ENCODE measurements at regions not wholly inside any gene's neighbourhood (a gene's known extent, or its start where the extent isn't known, plus 50 kb on each side); places are given as distances from the start of the nearest gene placed in this dataset.
"Not testable (repeated sequence)": the region's sequence is repeated elsewhere in the genome, so short reads cannot be mapped to it uniquely, and the experiment has no call there.

- TF ChIP-seq, protein P1, sequence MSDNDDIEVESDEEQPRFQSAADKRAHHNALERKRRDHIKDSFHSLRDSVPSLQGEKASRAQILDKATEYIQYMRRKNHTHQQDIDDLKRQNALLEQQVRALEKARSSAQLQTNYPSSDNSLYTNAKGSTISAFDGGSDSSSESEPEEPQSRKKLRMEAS (IDR thresholded peaks at IDR 0.05; ENCODE audit: low read depth, low read length), result no peak
- TF ChIP-seq CTCF (IDR thresholded peaks at IDR 0.05; ENCODE audit: low read depth, low read length) (no peak), POLR2A (IDR thresholded peaks at IDR 0.05; ENCODE audit: extremely low read depth, insufficient read length) (no peak), MYC (IDR thresholded peaks at IDR 0.05; ENCODE audit: low read depth, low read length) (no peak)
Observed at GRCh38 chrX:95945528-95945927, 739.1 kb upstream of the DIAPH2 start.

GRCh38 chrX:95949588-95949987 lies 735.1 kb upstream of the DIAPH2 start:
- DNase-seq (ENCODE audit: low read depth), result no peak
- TF ChIP-seq MYC (IDR thresholded peaks at IDR 0.05; ENCODE audit: low read depth, low read length) (no peak), CTCF (IDR thresholded peaks at IDR 0.05; ENCODE audit: low read depth, low read length) (no peak), POLR2A (IDR thresholded peaks at IDR 0.05; ENCODE audit: extremely low read depth, insufficient read length) (no peak)
- TF ChIP-seq, protein P1 (IDR thresholded peaks at IDR 0.05; ENCODE audit: low read depth, low read length), result no peak
- H3K4me3 ChIP-seq (ENCODE audit: low read depth, low read length), result no peak overlapping the region

More at GRCh38 chrX:95945528-95945927, 739.1 kb upstream of the DIAPH2 start:
- H3K4me3 ChIP-seq (ENCODE audit: low read depth, low read length), result no peak overlapping the region
- no peak for DNase-seq (ENCODE audit: low read depth)

GRCh38 chrX:95950679-95951078 lies 734.0 kb upstream of the DIAPH2 start:
- TF ChIP-seq, protein P1 (IDR thresholded peaks at IDR 0.05; ENCODE audit: low read depth, low read length), result no peak
- no peak for TF ChIP-seq MYC (IDR thresholded peaks at IDR 0.05; ENCODE audit: low read depth, low read length)
- no peak for DNase-seq (ENCODE audit: low read depth)
- no peak overlapping the region for H3K4me3 ChIP-seq (ENCODE audit: low read depth, low read length)

GRCh38 chrX:95953564-95953963 lies 731.1 kb upstream of the DIAPH2 start:
- TF ChIP-seq MYC (IDR thresholded peaks at IDR 0.05; ENCODE audit: low read depth, low read length) (no peak), POLR2A (IDR thresholded peaks at IDR 0.05; ENCODE audit: extremely low read depth, insufficient read length) (no peak), CTCF (IDR thresholded peaks at IDR 0.05; ENCODE audit: low read depth, low read length) (no peak)
- TF ChIP-seq, protein P1 (IDR thresholded peaks at IDR 0.05; ENCODE audit: low read depth, low read length), result no peak
- DNase-seq (ENCODE audit: low read depth), result no peak
- no peak overlapping the region for H3K4me3 ChIP-seq (ENCODE audit: low read depth, low read length)

DNA sequence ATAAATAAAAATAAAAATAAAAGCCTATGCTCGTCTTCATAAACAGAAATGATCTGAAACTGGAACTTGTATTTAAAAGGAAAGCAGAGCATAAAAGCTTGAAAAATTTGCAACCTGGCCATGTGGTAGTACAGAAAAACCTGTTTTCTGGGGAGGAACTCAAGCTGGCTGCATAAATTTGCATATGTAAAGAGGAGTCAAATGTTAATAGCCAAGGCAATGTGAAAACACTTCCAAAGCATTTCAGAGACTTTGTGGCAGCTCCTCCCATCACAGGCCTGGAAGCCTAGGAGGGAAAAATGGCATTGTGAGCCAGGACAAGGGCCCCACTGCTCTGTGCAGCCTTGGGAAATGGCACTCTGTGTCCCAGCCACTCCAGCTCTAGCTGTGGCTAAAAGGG lies 727.9 kb upstream of the DIAPH2 start:
- TF ChIP-seq CTCF (IDR thresholded peaks at IDR 0.05; ENCODE audit: low read depth, low read length) (no peak), POLR2A (IDR thresholded peaks at IDR 0.05; ENCODE audit: extremely low read depth, insufficient read length) (no peak), MYC (IDR thresholded peaks at IDR 0.05; ENCODE audit: low read depth, low read length) (no peak)
- TF ChIP-seq, protein P1 (IDR thresholded peaks at IDR 0.05; ENCODE audit: low read depth, low read length), result no peak
- DNase-seq (ENCODE audit: low read depth), result no peak

GRCh38 chrX:95973456-95974095 lies 711.1 kb upstream of the DIAPH2 start:
- H3K4me3 ChIP-seq (ENCODE audit: low read depth, low read length); DNase-seq (ENCODE audit: low read depth): not testable (repeated sequence)

More for the DNA sequence above, 727.9 kb upstream of the DIAPH2 start:
- H3K4me3 ChIP-seq (ENCODE audit: low read depth, low read length), result no peak overlapping the region

DNA sequence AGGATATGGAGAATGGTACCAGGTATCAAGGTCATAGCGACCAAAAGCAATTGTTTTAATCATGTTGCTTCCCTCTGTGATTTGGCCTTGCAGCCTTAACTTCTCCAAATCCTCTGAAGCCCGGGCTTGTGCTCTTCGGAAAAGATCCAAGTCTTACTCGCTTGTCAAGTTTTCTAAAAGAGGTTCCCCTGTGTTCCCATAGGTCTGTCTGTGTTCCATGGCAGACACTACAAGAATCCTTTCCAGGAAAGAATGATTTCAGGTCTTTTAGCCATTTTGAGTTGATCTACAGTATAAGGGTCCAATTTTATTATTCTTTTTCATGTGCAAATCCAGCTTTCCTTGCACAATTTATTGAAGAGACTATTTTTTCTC lies 710.6 kb upstream of the DIAPH2 start:
- no peak for DNase-seq (ENCODE audit: low read depth)
- no peak overlapping the region for H3K4me3 ChIP-seq (ENCODE audit: low read depth, low read length)
- TF ChIP-seq, protein P1 (IDR thresholded peaks at IDR 0.05; ENCODE audit: low read depth, low read length), result no peak
- TF ChIP-seq MYC (IDR thresholded peaks at IDR 0.05; ENCODE audit: low read depth, low read length) (no peak), CTCF (IDR thresholded peaks at IDR 0.05; ENCODE audit: low read depth, low read length) (no peak), POLR2A (IDR thresholded peaks at IDR 0.05; ENCODE audit: extremely low read depth, insufficient read length) (no peak)

Measured in NB4 (cell line).